GM23338 (cell line): ENCODE measurements at regions not wholly inside any gene's neighbourhood (a gene's known extent, or its start where the extent isn't known, plus 50 kb on each side); places are given as distances from the start of the nearest gene placed in this dataset.

Source experiments
- ATAC-seq: fragments of 200-7000 bp; cut with Tn5 transposase; 3 replicates; pipeline ENCODE4 v1.9.1; 2020
- DNase-seq: peaks from one replicate; pipeline ENCODE4 v3.0.0-alpha.2; 2015; ENCODE audit warnings: low spot score
- H2AFZ ChIP-seq: fragments of 200-600 bp; sonication (generic); 2 replicates; pipeline ENCODE4 v1.8.0; 2016; ENCODE audit warnings: antibody characterized with exemption, mild to moderate bottlenecking, moderate library complexity
- H3F3A ChIP-seq: fragments of 200-600 bp; sonication (generic); replicated peaks from 2 replicates; pipeline ENCODE4 v1.8.0; 2017; ENCODE audit warnings: antibody characterized with exemption, mixed run types, low read depth
- H3K27ac ChIP-seq: fragments of 200-600 bp; sonication (generic); 2 replicates; pipeline ENCODE4 v1.6.1; 2016; ENCODE audit warnings: low read depth
- H3K27me3 ChIP-seq: fragments of 200-600 bp; sonication (generic); 2 replicates; pipeline ENCODE4 v1.8.0; 2016; ENCODE audit warnings: mild to moderate bottlenecking, mixed run types, moderate library complexity; ENCODE audit not compliant: insufficient read depth
- H3K36me3 ChIP-seq: fragments of 200-600 bp; sonication (generic); 2 replicates; pipeline ENCODE4 v1.8.0; 2016; ENCODE audit warnings: mild to moderate bottlenecking; ENCODE audit not compliant: insufficient read depth
- H3K4me1 ChIP-seq: fragments of 200-600 bp; sonication (generic); 2 replicates; pipeline ENCODE4 v1.8.0; 2016; ENCODE audit warnings: mild to moderate bottlenecking, moderate library complexity; ENCODE audit not compliant: insufficient read depth
- H3K4me2 ChIP-seq: fragments of 200-600 bp; sonication (generic); 2 replicates; pipeline ENCODE4 v1.7.1; 2017; ENCODE audit warnings: mixed run types
- H3K4me3 ChIP-seq: fragments of 200-600 bp; sonication (generic); 2 replicates; pipeline ENCODE4 v1.6.1; 2016; ENCODE audit warnings: mixed run types
- H3K79me2 ChIP-seq: fragments of 200-600 bp; sonication (generic); replicated peaks from 2 replicates; pipeline ENCODE4 v1.8.0; 2017; ENCODE audit warnings: mild to moderate bottlenecking; ENCODE audit not compliant: insufficient read depth
- H3K9me2 ChIP-seq: fragments of 200-600 bp; sonication (generic); 2 replicates; pipeline ENCODE4 v1.8.0; 2017; ENCODE audit not compliant: insufficient read depth
- H4K20me1 ChIP-seq: fragments of 200-600 bp; sonication (generic); replicated peaks from 2 replicates; pipeline ENCODE4 v1.8.0; 2017; ENCODE audit warnings: mild to moderate bottlenecking; ENCODE audit not compliant: insufficient read depth
- H3K27ac Mint-ChIP-seq: 2 replicates; pipeline ENCODE4 v1.8.0; 2020; ENCODE audit warnings: inconsistent platforms, mild to moderate bottlenecking, moderate library complexity, mixed read lengths
- H3K27me3 Mint-ChIP-seq: 3 replicates; pipeline ENCODE4 v1.8.0; 2022; ENCODE audit warnings: low read depth, mild to moderate bottlenecking, moderate library complexity, mixed read lengths, inconsistent platforms; ENCODE audit not compliant: insufficient read depth, poor library complexity
- H3K36me3 Mint-ChIP-seq: 3 replicates; pipeline ENCODE4 v1.8.0; 2021; ENCODE audit warnings: low read depth, mild to moderate bottlenecking, inconsistent platforms, moderate library complexity, mixed read lengths
- H3K4me1 Mint-ChIP-seq: 3 replicates; pipeline ENCODE4 v1.8.0; 2020; ENCODE audit warnings: mild to moderate bottlenecking, inconsistent platforms, mixed read lengths
- H3K4me3 Mint-ChIP-seq: 3 replicates; pipeline ENCODE4 v1.8.0; 2021; ENCODE audit warnings: moderate library complexity, mild to moderate bottlenecking, inconsistent platforms, mixed read lengths
- H3K9me3 Mint-ChIP-seq: 3 replicates; pipeline ENCODE4 v1.8.0; 2020; ENCODE audit warnings: moderate library complexity, mild to moderate bottlenecking, inconsistent platforms, mixed read lengths
- EZH2 ChIP-seq: fragments of 200-600 bp; sonication (generic); IDR thresholded peaks from one replicate; pipeline ENCODE4 v1.8.0; 2017; ENCODE audit warnings: antibody characterized with exemption, mild to moderate bottlenecking, low read depth; ENCODE audit not compliant: unreplicated experiment
- EZH2phosphoT487 ChIP-seq: fragments of 200-600 bp; sonication (generic); IDR thresholded peaks from one replicate; pipeline ENCODE4 v1.8.1; 2018; ENCODE audit warnings: antibody characterized with exemption; ENCODE audit not compliant: unreplicated experiment
- JUNB ChIP-seq: IDR thresholded peaks from one replicate; pipeline ENCODE4 v1.6.1; 2016; ENCODE audit warnings: antibody characterized with exemption; ENCODE audit not compliant: unreplicated experiment
- NANOG ChIP-seq: IDR thresholded peaks from 2 replicates; pipeline ENCODE4 v1.6.1; 2016; ENCODE audit warnings: antibody characterized with exemption, borderline replicate concordance
- STAT1 ChIP-seq: IDR thresholded peaks from one replicate; pipeline ENCODE4 v1.6.1; 2016; ENCODE audit warnings: antibody characterized with exemption; ENCODE audit not compliant: unreplicated experiment
- ZNF114 ChIP-seq: fragments of 250-450 bp; sonication (Bioruptor Pico); IDR thresholded peaks from 2 replicates; pipeline ENCODE4 v1.5.0; 2020; ENCODE audit warnings: mild to moderate bottlenecking, moderate library complexity
- ZNF331 ChIP-seq: fragments of 250-450 bp; sonication (Bioruptor Pico); IDR thresholded peaks from 2 replicates; pipeline ENCODE4 v1.5.0; 2020; ENCODE audit warnings: low read depth, mild to moderate bottlenecking, moderate library complexity
- TF ChIP-seq, protein P1 (sequence below), 2 experiments: fragments of 200-600 bp in 1 of 2; sonication (generic) in 1 of 2; conservative IDR thresholded peaks; 2 replicates each; pipeline versions ENCODE4 v1.5.1 to v1.6.1; 2016 to 2017; ENCODE audit warnings: antibody characterized with exemption in 2 of 2, low read depth in 2 of 2, mild to moderate bottlenecking in 2 of 2, moderate library complexity in 1 of 2
- TF ChIP-seq, protein P2 (sequence below): IDR thresholded peaks from one replicate; pipeline ENCODE4 v1.6.1; 2018; ENCODE audit warnings: antibody characterized with exemption; ENCODE audit not compliant: unreplicated experiment
- TF ChIP-seq, protein P3 (sequence below): IDR thresholded peaks from 2 replicates; pipeline ENCODE4 v1.6.1; 2016; ENCODE audit warnings: antibody characterized with exemption

DNA sequence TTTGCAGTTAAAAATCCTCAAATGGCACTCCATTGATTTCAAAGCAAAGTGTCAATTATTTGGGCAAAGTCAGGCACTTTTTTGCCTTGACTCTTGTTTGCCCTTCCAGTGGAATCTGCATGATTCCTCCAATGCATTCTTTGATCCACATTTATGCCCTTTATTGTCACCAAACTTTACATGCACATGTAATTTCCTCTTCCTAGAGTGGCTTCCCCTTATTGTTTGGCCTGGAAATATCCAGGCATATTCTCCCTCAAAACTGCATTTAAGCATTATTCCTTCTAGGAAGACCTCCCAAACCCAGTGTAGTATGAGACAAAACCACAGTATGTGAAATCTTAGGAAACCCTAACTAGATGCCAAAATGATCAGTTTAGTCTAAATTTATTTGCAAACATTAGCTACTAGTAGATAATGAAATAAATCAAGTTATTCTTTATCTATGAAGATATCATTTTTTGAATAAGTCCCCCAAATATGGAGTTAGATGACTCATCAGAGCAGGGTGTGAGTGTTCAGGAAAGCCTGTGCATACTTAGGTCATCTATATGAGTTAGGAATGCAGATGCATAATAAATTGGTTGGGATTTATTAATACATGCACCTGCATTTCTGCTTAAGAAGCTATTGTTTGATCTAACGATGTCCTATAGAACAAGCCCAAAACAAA is 433.3 kb upstream of the TCF4 start (continued):
- TF ChIP-seq, protein P1, sequence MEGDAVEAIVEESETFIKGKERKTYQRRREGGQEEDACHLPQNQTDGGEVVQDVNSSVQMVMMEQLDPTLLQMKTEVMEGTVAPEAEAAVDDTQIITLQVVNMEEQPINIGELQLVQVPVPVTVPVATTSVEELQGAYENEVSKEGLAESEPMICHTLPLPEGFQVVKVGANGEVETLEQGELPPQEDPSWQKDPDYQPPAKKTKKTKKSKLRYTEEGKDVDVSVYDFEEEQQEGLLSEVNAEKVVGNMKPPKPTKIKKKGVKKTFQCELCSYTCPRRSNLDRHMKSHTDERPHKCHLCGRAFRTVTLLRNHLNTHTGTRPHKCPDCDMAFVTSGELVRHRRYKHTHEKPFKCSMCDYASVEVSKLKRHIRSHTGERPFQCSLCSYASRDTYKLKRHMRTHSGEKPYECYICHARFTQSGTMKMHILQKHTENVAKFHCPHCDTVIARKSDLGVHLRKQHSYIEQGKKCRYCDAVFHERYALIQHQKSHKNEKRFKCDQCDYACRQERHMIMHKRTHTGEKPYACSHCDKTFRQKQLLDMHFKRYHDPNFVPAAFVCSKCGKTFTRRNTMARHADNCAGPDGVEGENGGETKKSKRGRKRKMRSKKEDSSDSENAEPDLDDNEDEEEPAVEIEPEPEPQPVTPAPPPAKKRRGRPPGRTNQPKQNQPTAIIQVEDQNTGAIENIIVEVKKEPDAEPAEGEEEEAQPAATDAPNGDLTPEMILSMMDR (conservative IDR thresholded peaks at IDR 0.05; ENCODE audit: low read depth in 2 of 2), result no peak
- TF ChIP-seq EZH2 (no peak), JUNB (no peak), EZH2phosphoT487 (no peak), STAT1 (no peak), ZNF114 (CRISPR knock-in tag) (no peak)
- TF ChIP-seq, protein P2, sequence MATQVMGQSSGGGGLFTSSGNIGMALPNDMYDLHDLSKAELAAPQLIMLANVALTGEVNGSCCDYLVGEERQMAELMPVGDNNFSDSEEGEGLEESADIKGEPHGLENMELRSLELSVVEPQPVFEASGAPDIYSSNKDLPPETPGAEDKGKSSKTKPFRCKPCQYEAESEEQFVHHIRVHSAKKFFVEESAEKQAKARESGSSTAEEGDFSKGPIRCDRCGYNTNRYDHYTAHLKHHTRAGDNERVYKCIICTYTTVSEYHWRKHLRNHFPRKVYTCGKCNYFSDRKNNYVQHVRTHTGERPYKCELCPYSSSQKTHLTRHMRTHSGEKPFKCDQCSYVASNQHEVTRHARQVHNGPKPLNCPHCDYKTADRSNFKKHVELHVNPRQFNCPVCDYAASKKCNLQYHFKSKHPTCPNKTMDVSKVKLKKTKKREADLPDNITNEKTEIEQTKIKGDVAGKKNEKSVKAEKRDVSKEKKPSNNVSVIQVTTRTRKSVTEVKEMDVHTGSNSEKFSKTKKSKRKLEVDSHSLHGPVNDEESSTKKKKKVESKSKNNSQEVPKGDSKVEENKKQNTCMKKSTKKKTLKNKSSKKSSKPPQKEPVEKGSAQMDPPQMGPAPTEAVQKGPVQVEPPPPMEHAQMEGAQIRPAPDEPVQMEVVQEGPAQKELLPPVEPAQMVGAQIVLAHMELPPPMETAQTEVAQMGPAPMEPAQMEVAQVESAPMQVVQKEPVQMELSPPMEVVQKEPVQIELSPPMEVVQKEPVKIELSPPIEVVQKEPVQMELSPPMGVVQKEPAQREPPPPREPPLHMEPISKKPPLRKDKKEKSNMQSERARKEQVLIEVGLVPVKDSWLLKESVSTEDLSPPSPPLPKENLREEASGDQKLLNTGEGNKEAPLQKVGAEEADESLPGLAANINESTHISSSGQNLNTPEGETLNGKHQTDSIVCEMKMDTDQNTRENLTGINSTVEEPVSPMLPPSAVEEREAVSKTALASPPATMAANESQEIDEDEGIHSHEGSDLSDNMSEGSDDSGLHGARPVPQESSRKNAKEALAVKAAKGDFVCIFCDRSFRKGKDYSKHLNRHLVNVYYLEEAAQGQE, result no peak

DNA sequence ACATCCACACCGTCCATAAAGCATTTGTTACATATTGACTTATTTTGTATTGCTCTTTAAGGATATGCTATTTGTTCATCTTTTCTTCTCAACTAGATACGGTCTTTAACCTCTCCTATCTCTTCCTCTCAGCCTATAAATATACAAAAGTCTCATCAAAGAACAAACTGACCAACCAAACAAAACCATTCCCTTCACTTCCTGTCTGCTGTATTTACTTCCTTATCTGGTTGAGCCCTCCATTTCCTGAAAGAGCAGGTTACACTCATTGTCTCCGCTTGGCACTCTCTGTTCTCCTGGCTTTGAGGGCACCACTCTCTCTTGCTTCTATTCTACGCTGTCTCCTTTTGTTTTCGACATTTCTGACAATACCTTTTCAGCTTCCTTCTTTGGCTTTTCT is 431.9 kb upstream of the TCF4 start:
- ATAC-seq (no peak), DNase-seq (no peak)
- Histone ChIP-seq H3K27ac (no peak overlapping the region), H3F3A (no peaks in the 10 kb centered on the region), H3K4me2 (no peak overlapping the region), H3K4me3 (no peak overlapping the region), H3K36me3 (no peaks in the 10 kb centered on the region), H4K20me1 (no peaks in the 10 kb centered on the region), H3K79me2 (no peaks in the 10 kb centered on the region), H3K27me3 (no peaks in the 10 kb centered on the region), H2AFZ (no peak overlapping the region), H3K4me1 (no peaks in the 10 kb centered on the region), H3K9me2 (peaks cover 15% of the 10 kb centered on the region)
- Mint-ChIP-seq H3K27me3 (no peaks in the 10 kb centered on the region), H3K36me3 (no peaks in the 10 kb centered on the region), H3K27ac (no peak overlapping the region), H3K4me3 (no peak overlapping the region), H3K4me1 (no peaks in the 10 kb centered on the region), H3K9me3 (no peaks in the 10 kb centered on the region)
- TF ChIP-seq, protein P3, sequence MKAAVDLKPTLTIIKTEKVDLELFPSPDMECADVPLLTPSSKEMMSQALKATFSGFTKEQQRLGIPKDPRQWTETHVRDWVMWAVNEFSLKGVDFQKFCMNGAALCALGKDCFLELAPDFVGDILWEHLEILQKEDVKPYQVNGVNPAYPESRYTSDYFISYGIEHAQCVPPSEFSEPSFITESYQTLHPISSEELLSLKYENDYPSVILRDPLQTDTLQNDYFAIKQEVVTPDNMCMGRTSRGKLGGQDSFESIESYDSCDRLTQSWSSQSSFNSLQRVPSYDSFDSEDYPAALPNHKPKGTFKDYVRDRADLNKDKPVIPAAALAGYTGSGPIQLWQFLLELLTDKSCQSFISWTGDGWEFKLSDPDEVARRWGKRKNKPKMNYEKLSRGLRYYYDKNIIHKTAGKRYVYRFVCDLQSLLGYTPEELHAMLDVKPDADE, result no peak
- TF ChIP-seq ZNF114 (CRISPR knock-in tag), result no peak
- TF ChIP-seq ZNF331, result no peak
- TF ChIP-seq, protein P2, result no peak
- no peak for TF ChIP-seq NANOG
- TF ChIP-seq EZH2, result no peak
- TF ChIP-seq JUNB, result no peak
